Calu3 (cell line): ENCODE measurements at regions not wholly inside any gene's neighbourhood (a gene's known extent, or its start where the extent isn't known, plus 50 kb on each side); places are given as distances from the start of the nearest gene placed in this dataset.

Experiments
- BruUV-seq: library from RNA; stranded (reverse); fragments of 400-500 nt; replicated peaks from 2 replicates; lab custom pipeline; 2021; lab: Mats Ljungman, UMichigan
- CTCF ChIA-PET: fragments of 300-600 bp; sonication (Branson Sonifier 250); formaldehyde crosslinking; loops from one replicate; lab custom pipeline; 2022; ENCODE audit warnings: antibody characterized with exemption; lab: Charles Lee
- DNase-seq: peaks from one replicate; pipeline ENCODE4 v3.0.0; 2022
- H3K27ac Mint-ChIP-seq: one replicate; pipeline ENCODE4 v1.8.0; 2022; ENCODE audit warnings: mixed read lengths; ENCODE audit not compliant: unreplicated experiment
- H3K27me3 Mint-ChIP-seq: one replicate; pipeline ENCODE4 v1.8.0; 2022; ENCODE audit warnings: mixed read lengths; ENCODE audit not compliant: unreplicated experiment
- H3K36me3 Mint-ChIP-seq: one replicate; pipeline ENCODE4 v1.8.0; 2022; ENCODE audit warnings: mild to moderate bottlenecking, moderate library complexity, mixed read lengths; ENCODE audit not compliant: insufficient read depth, unreplicated experiment
- H3K4me1 Mint-ChIP-seq: one replicate; pipeline ENCODE4 v1.8.0; 2022; ENCODE audit warnings: mild to moderate bottlenecking, low read depth, mixed read lengths; ENCODE audit not compliant: unreplicated experiment
- H3K4me3 Mint-ChIP-seq: one replicate; pipeline ENCODE4 v1.8.0; 2022; ENCODE audit warnings: mild to moderate bottlenecking, low read depth, moderate library complexity, mixed read lengths; ENCODE audit not compliant: unreplicated experiment
- H3K9me3 Mint-ChIP-seq: one replicate; pipeline ENCODE4 v1.8.0; 2022; ENCODE audit warnings: low read depth, mixed read lengths; ENCODE audit not compliant: unreplicated experiment
- intact Hi-C: fragments of 100-400 bp; cut with micrococcal nuclease; formaldehyde crosslinking; loops from one replicate; pipeline ENCODE4 v1.10.0; 2022; ENCODE audit not compliant: unreplicated experiment
- TF ChIP-seq, protein P1 (sequence below): fragments of 200-600 bp; IDR thresholded peaks from one replicate; pipeline ENCODE4 v1.8.0; 2022; ENCODE audit warnings: antibody characterized with exemption; ENCODE audit not compliant: unreplicated experiment

DNA sequence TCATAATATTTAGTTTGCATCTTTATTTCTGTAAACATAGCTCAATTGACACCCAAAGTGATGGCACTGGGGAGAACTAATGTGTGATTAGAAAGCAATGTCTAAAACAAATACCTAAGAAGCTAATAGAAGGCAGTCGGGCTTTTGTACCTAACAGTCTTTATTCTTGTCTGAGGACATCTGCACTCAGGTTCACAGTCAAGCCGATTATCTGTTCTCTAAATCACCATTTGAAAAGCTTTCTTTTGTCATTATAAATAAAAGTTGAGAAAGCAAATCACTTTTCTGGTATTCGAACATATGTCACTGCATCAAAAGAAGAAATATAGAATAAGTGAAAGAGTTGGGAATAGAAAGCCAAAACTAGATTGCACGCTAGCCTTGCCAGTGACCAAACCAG lies 2037.9 kb upstream of the TENM3 start:
- Mint-ChIP-seq H3K27ac (no peak overlapping the region), H3K27me3 (no peaks in the 10 kb centered on the region), H3K9me3 (no peaks in the 10 kb centered on the region), H3K36me3 (no peaks in the 10 kb centered on the region), H3K4me3 (no peak overlapping the region), H3K4me1 (no peaks in the 10 kb centered on the region)
- no peak for DNase-seq
- BruUV-seq = no TSS peak
- TF ChIP-seq, protein P1, sequence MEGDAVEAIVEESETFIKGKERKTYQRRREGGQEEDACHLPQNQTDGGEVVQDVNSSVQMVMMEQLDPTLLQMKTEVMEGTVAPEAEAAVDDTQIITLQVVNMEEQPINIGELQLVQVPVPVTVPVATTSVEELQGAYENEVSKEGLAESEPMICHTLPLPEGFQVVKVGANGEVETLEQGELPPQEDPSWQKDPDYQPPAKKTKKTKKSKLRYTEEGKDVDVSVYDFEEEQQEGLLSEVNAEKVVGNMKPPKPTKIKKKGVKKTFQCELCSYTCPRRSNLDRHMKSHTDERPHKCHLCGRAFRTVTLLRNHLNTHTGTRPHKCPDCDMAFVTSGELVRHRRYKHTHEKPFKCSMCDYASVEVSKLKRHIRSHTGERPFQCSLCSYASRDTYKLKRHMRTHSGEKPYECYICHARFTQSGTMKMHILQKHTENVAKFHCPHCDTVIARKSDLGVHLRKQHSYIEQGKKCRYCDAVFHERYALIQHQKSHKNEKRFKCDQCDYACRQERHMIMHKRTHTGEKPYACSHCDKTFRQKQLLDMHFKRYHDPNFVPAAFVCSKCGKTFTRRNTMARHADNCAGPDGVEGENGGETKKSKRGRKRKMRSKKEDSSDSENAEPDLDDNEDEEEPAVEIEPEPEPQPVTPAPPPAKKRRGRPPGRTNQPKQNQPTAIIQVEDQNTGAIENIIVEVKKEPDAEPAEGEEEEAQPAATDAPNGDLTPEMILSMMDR = no peak
- CTCF ChIA-PET = no interaction called here
- intact Hi-C loops = no loop called here

DNA sequence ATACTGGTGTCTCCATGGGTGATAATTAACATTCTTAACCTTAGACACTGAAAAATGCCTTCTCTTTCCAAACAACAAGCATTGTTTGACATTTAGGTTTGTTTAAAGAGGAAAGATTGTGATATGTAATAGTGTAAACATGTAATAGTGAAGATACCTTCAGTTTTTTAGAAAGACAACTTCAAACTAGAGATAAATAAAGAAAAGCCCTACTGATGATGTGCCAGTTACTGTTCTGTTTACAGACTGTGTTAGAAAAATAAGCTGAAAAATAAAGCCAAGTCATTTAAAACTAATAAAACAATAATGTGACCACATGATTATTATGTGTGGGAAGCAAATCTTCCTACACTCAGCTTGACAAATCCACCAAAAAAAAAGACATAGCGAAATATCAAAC lies 2035.3 kb upstream of the TENM3 start:
- no peaks in the 10 kb centered on the region for H3K27me3 Mint-ChIP-seq
- H3K27ac Mint-ChIP-seq = no peak overlapping the region
- CTCF ChIA-PET = no interaction called here
- no peak for DNase-seq
- H3K4me3 Mint-ChIP-seq = no peak overlapping the region
- H3K36me3 Mint-ChIP-seq = no peaks in the 10 kb centered on the region
- H3K4me1 Mint-ChIP-seq = no peaks in the 10 kb centered on the region
- TF ChIP-seq, protein P1 = no peak
- no peaks in the 10 kb centered on the region for H3K9me3 Mint-ChIP-seq
- intact Hi-C loops = no loop called here
- BruUV-seq = no TSS peak

DNA sequence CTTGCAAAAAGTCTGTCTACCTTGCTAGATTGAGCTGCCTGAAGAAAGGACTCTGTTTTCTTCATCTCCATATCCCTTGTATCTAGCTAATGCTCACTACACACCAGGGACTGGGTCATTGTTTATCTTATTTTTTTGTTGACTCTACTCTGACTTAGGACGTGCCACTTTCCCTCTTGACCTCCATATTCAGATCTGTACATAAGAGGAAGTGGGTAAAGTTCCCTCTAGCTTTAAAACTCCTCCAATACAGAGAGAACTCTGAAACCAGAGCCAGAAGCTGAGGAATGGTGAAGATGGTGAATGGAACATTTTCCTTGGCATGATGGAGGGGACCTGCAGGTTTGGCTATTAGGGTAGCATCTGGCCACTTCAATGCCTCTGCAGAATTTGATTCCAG lies 2026.1 kb upstream of the TENM3 start:
- Mint-ChIP-seq H3K4me1 (no peaks in the 10 kb centered on the region), H3K36me3 (no peaks in the 10 kb centered on the region), H3K4me3 (no peak overlapping the region), H3K27me3 (no peaks in the 10 kb centered on the region), H3K27ac (no peak overlapping the region), H3K9me3 (no peaks in the 10 kb centered on the region)
- TF ChIP-seq, protein P1 = no peak
- CTCF ChIA-PET = no interaction called here
- intact Hi-C loops = no loop called here
- DNase-seq = no peak
- BruUV-seq = no TSS peak

DNA sequence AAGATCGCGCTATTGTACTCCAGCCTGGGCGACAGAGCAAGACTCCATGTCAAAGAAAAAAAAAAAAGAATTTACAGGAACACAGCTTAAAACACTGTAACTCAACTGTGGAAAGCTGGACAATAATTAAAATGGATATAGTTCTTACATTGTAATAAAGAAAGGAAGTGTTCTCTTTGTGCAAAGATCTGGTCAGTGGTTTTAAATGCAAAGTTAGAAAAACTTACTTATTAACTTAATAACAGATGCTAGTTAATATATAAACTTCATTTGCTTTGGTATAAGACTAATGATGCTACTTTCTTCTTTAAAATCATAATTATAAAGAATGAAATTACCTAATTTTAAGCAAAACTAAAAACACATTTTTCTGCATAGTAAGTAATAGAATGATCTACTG lies 2024.1 kb upstream of the TENM3 start:
- H3K27ac Mint-ChIP-seq = no peak overlapping the region
- H3K9me3 Mint-ChIP-seq = peaks cover 4% of the 10 kb centered on the region
- TF ChIP-seq, protein P1 = no peak
- no peaks in the 10 kb centered on the region for H3K36me3 Mint-ChIP-seq
- intact Hi-C loops = no loop called here
- DNase-seq = no peak
- no peaks in the 10 kb centered on the region for H3K27me3 Mint-ChIP-seq
- H3K4me1 Mint-ChIP-seq = no peaks in the 10 kb centered on the region
- BruUV-seq = no TSS peak
- CTCF ChIA-PET = no interaction called here
- H3K4me3 Mint-ChIP-seq = no peak overlapping the region
